Panc1 (cell line): ENCODE measurements at regions not wholly inside any gene's neighbourhood (a gene's known extent, or its start where the extent isn't known, plus 50 kb on each side); places are given as distances from the start of the nearest gene placed in this dataset.

Experiments
- ATAC-seq: fragments of 200-7000 bp; cut with Tn5 transposase; 2 replicates; pipeline ENCODE4 v1.9.1; 2020; ENCODE audit warnings: mild to moderate bottlenecking, moderate library complexity
- BruUV-seq: library from RNA; stranded (reverse); fragments of 400-500 nt; replicated peaks from 2 replicates; lab custom pipeline; 2021; lab: Mats Ljungman, UMichigan
- CTCF ChIA-PET: fragments of 300-600 bp; sonication (Branson Sonifier 250); formaldehyde crosslinking; loops from one replicate; lab custom pipeline; 2022; ENCODE audit warnings: antibody characterized with exemption; lab: Charles Lee
- POLR2A ChIA-PET: fragments of 300-600 bp; sonication (Branson Sonifier 250); formaldehyde crosslinking; loops from one replicate; lab custom pipeline; 2022; ENCODE audit warnings: antibody characterized with exemption; lab: Charles Lee
- DNase-seq: peaks from one replicate; pipeline ENCODE4 v3.0.0-alpha.2; 2010; ENCODE audit warnings: low read depth, low spot score
- H3K27ac ChIP-seq: 2 replicates; pipeline ENCODE4 v1.5.1; 2011; ENCODE audit warnings: mild to moderate bottlenecking, low read length, inconsistent platforms
- H3K27me3 ChIP-seq: fragments of 200-500 bp; sonication (Bioruptor generic); 2 replicates; pipeline ENCODE4 v1.6.0; 2014; ENCODE audit warnings: low read length, inconsistent platforms; ENCODE audit not compliant: control insufficient read depth, insufficient read depth
- H3K36me3 ChIP-seq: fragments of 200-500 bp; sonication (Bioruptor generic); 2 replicates; pipeline ENCODE4 v1.5.1; 2014; ENCODE audit warnings: inconsistent platforms, mild to moderate bottlenecking, low read length, moderate library complexity; ENCODE audit not compliant: control insufficient read depth, insufficient read depth
- H3K4me1 ChIP-seq: 2 replicates; pipeline ENCODE4 v1.5.1; 2011; ENCODE audit warnings: inconsistent platforms, mild to moderate bottlenecking, low read length, moderate library complexity; ENCODE audit not compliant: control insufficient read depth, insufficient read depth
- H3K4me3 ChIP-seq, 2 experiments: 2 replicates each; pipeline ENCODE4 v1.5.1; 2011 to 2012; ENCODE audit warnings: low read depth in 2 of 2, low read length in 2 of 2, mild to moderate bottlenecking in 2 of 2, inconsistent platforms in 1 of 2, moderate library complexity in 1 of 2
- H3K9me3 ChIP-seq: fragments of 200-500 bp; sonication (Bioruptor generic); 2 replicates; pipeline ENCODE4 v1.5.1; 2014; ENCODE audit warnings: low read depth, mild to moderate bottlenecking, inconsistent platforms, low read length, moderate library complexity; ENCODE audit not compliant: control insufficient read depth, insufficient read depth
- POLR2AphosphoS5 ChIP-seq: IDR thresholded peaks from 2 replicates; pipeline ENCODE4 v1.6.1; 2012; ENCODE audit warnings: mild to moderate bottlenecking, low read depth, low read length, moderate library complexity
- REST ChIP-seq, 2 experiments: IDR thresholded peaks; 2 replicates each; pipeline ENCODE4 v1.6.1; 2011 to 2012; ENCODE audit warnings: low read depth in 2 of 2, control low read depth in 1 of 2, low read length in 1 of 2, mild to moderate bottlenecking in 1 of 2, moderate library complexity in 1 of 2; ENCODE audit not compliant: insufficient read depth in 1 of 2
- SIN3A ChIP-seq: IDR thresholded peaks from 2 replicates; pipeline ENCODE4 v1.6.1; 2012; ENCODE audit warnings: low read depth, mild to moderate bottlenecking, low read length, moderate library complexity, borderline replicate concordance; ENCODE audit not compliant: insufficient read depth
- TCF7L2 ChIP-seq: IDR thresholded peaks from 2 replicates; pipeline ENCODE4 v1.6.1; 2011; ENCODE audit warnings: mild to moderate bottlenecking, low read depth, low read length, inconsistent platforms
- in situ Hi-C: cut with HindIII; loops from 2 replicates; pipeline ENCODE4 v1.10.0; 2016; ENCODE audit warnings: low sequenced_read_pairs, low pct_unique_long_range_greater_than_20kb
- intact Hi-C: fragments of 100-400 bp; cut with micrococcal nuclease; formaldehyde crosslinking; loops from one replicate; pipeline ENCODE4 v1.10.0; 2022; ENCODE audit not compliant: unreplicated experiment
- TF ChIP-seq, protein P1 (sequence below): fragments of 450-650 bp; IDR thresholded peaks from 2 replicates; pipeline ENCODE4 v1.5.1; 2017; ENCODE audit warnings: mild to moderate bottlenecking

DNA sequence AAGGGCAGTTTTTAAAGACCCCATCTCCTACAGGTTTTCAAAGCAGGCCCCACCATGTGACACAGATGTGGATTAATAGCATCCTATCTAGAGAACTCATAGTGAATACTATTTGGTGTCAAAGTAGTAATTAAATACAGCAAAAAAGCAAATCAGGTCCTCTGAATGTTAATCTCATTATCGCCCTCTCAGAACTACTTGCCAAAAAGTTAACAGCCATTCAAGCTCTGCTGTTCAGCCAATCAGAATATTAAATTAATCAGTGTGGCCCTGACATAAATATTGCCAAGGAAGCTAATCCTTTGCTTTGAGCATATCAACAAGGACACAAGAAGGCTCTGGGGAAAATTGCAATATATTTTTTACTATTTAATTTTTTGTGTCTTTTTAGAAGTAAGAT, 428.9 kb upstream of the SOX11 start:
- H3K9me3 ChIP-seq, result peaks cover 2% of the 10 kb centered on the region; the same call in 1 of the 2 replicates
- H3K27ac ChIP-seq, result no peak overlapping the region
- H3K4me3 ChIP-seq, result no peak overlapping the region
- in situ Hi-C loops (no loop called here), intact Hi-C loops (no loop called here)
- ChIA-PET POLR2A (no interaction called here), CTCF (no interaction called here)
- TF ChIP-seq, protein P1, sequence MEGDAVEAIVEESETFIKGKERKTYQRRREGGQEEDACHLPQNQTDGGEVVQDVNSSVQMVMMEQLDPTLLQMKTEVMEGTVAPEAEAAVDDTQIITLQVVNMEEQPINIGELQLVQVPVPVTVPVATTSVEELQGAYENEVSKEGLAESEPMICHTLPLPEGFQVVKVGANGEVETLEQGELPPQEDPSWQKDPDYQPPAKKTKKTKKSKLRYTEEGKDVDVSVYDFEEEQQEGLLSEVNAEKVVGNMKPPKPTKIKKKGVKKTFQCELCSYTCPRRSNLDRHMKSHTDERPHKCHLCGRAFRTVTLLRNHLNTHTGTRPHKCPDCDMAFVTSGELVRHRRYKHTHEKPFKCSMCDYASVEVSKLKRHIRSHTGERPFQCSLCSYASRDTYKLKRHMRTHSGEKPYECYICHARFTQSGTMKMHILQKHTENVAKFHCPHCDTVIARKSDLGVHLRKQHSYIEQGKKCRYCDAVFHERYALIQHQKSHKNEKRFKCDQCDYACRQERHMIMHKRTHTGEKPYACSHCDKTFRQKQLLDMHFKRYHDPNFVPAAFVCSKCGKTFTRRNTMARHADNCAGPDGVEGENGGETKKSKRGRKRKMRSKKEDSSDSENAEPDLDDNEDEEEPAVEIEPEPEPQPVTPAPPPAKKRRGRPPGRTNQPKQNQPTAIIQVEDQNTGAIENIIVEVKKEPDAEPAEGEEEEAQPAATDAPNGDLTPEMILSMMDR, result no peak
- TF ChIP-seq REST (IDR thresholded peaks at IDR 0.05; ENCODE audit: insufficient read depth in 1 of 2, low read depth in 2 of 2, low read length in 1 of 2), result no peak
- no peak for TF ChIP-seq TCF7L2
- no peak for TF ChIP-seq SIN3A
- no peak for TF ChIP-seq POLR2AphosphoS5
- no peaks in the 10 kb centered on the region for H3K4me1 ChIP-seq
- no peaks in the 10 kb centered on the region for H3K27me3 ChIP-seq
- no peak for ATAC-seq
- BruUV-seq, result no TSS peak
- no peaks in the 10 kb centered on the region for H3K36me3 ChIP-seq
- no peak for DNase-seq

GRCh38 chr2:5264361-5264760, 427.8 kb upstream of the SOX11 start:
- ChIA-PET CTCF (no interaction called here), POLR2A (no interaction called here)
- no peak for ATAC-seq
- TF ChIP-seq POLR2AphosphoS5, result no peak
- TF ChIP-seq, protein P1, result no peak
- no peak for TF ChIP-seq SIN3A
- TF ChIP-seq REST (IDR thresholded peaks at IDR 0.05; ENCODE audit: insufficient read depth in 1 of 2, low read depth in 2 of 2, low read length in 1 of 2), result no peak
- no peak for TF ChIP-seq TCF7L2
- Histone ChIP-seq H3K4me1 (no peaks in the 10 kb centered on the region), H3K4me3 (no peak overlapping the region), H3K9me3 (peaks cover 2% of the 10 kb centered on the region; the same call in 1 of the 2 replicates), H3K27ac (no peak overlapping the region), H3K36me3 (no peaks in the 10 kb centered on the region), H3K27me3 (no peaks in the 10 kb centered on the region)
- in situ Hi-C loops (no loop called here), intact Hi-C loops (no loop called here)
- no peak for DNase-seq
- no TSS peak for BruUV-seq
